Testis (tissue), 2 donors: ENCODE measurements at regions not wholly inside any gene's neighbourhood (a gene's known extent, or its start where the extent isn't known, plus 50 kb on each side); places are given as distances from the start of the nearest gene placed in this dataset.

Experiments used
- DNase-seq: peaks from one replicate; pipeline ENCODE4 v3.0.0-alpha.2; 2019
- H3K27ac ChIP-seq, 2 donors: fragments of 200-600 bp; sonication (generic); one replicate each; pipeline ENCODE4 v1.5.1; 2019
- H3K27me3 ChIP-seq: fragments of 200-600 bp; sonication (generic); one replicate; pipeline ENCODE4 v1.5.1; 2019
- H3K36me3 ChIP-seq: fragments of 200-600 bp; sonication (generic); one replicate; pipeline ENCODE4 v1.5.1; 2017; ENCODE audit warnings: low read depth; ENCODE audit errors: missing control alignments
- H3K4me1 ChIP-seq: fragments of 200-600 bp; sonication (generic); one replicate; pipeline ENCODE4 v1.5.1; 2019
- H3K4me3 ChIP-seq, 2 donors: fragments of 200-600 bp; sonication (generic); one replicate each; pipeline ENCODE4 v1.5.1; 2017 to 2019
- H3K9me3 ChIP-seq: fragments of 200-600 bp; sonication (generic); one replicate; pipeline ENCODE4 v1.5.1; 2017
- POLR2A ChIP-seq: fragments of 450-650 bp; IDR thresholded peaks from one replicate; pipeline ENCODE4 v1.6.1; 2017; ENCODE audit warnings: antibody characterized with exemption, mild to moderate bottlenecking, moderate library complexity
- WGBS, 2 donors: methylation state at CpG; one replicate each; pipeline ENCODE4 v1.1.5; 2018; 5-methylcytosine and 5-hydroxymethylcytosine counted together
- intact Hi-C: fragments of 100-400 bp; cut with DNase I; formaldehyde crosslinking; loops from one replicate; pipeline ENCODE4 v1.15.1; 2023; ENCODE audit warnings: low total_unique reads
- TF ChIP-seq, protein P1 (sequence below), 3 experiments: fragments of 450-650 bp in 2 of 3; fragments of 200-600 bp in 1 of 3; sonication (generic) in 1 of 3; IDR thresholded peaks; one replicate each; pipeline ENCODE4 v1.5.1; 2016 to 2019; ENCODE audit warnings: antibody characterized with exemption in 3 of 3, mild to moderate bottlenecking in 2 of 3, moderate library complexity in 1 of 3

DNA sequence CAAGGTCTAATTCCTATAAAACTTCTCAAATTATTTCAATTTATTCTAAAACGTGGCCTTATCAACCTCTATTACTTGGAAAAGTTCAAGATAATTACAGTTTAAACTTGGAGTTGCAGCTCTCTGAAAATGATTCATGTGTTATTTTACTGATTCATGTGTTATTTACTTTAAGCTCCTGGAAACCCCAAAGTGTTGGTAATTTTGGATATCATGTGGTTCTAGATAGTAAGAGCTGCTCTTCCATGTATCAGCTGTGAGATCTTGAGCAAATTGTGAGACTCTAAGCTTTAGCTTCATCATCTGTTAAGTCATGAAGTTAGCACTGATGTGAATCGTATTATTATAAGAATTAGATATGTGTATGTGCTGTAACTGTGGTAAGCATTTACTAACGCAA lies 749.2 kb downstream of the TLE4 start:
- intact Hi-C loops: no loop called here
- TF ChIP-seq, protein P1, sequence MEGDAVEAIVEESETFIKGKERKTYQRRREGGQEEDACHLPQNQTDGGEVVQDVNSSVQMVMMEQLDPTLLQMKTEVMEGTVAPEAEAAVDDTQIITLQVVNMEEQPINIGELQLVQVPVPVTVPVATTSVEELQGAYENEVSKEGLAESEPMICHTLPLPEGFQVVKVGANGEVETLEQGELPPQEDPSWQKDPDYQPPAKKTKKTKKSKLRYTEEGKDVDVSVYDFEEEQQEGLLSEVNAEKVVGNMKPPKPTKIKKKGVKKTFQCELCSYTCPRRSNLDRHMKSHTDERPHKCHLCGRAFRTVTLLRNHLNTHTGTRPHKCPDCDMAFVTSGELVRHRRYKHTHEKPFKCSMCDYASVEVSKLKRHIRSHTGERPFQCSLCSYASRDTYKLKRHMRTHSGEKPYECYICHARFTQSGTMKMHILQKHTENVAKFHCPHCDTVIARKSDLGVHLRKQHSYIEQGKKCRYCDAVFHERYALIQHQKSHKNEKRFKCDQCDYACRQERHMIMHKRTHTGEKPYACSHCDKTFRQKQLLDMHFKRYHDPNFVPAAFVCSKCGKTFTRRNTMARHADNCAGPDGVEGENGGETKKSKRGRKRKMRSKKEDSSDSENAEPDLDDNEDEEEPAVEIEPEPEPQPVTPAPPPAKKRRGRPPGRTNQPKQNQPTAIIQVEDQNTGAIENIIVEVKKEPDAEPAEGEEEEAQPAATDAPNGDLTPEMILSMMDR (IDR thresholded peaks at IDR 0.05): no peak
- no peak for TF ChIP-seq POLR2A
- no peak for DNase-seq
- no peak overlapping the region for H3K27ac ChIP-seq
- H3K9me3 ChIP-seq: no peaks in the 10 kb centered on the region
- no peaks in the 10 kb centered on the region for H3K36me3 ChIP-seq
- 59 to 65% methylated on average over 3 of the region's 3 CpGs for whole genome bisulfite sequencing, 2 donors
- no peak overlapping the region for H3K4me3 ChIP-seq
- H3K4me1 ChIP-seq: no peaks in the 10 kb centered on the region
- H3K27me3 ChIP-seq: no peaks in the 10 kb centered on the region

DNA sequence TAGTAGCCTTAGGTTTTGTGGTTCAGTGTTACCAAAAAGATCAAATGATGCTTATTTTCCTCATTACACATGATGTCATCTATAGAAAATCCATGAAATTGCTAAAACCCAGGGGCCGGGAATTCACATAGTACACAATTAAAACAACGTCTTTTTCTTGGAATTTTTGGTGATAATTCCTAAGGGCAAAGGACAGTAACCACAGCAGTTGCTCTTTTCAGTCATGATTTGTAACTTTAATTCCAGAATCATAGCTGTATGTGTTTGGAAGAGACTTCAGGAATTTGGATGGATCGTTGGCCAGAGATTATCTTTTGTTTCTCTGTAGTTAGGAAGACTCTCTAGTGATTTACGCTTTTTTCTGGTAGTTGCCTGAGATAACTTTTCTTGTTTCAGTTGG lies 748.7 kb downstream of the TLE4 start:
- no peak overlapping the region for H3K4me3 ChIP-seq
- TF ChIP-seq, protein P1 (IDR thresholded peaks at IDR 0.05): no peak
- TF ChIP-seq POLR2A: no peak
- intact Hi-C loops: no loop called here
- H3K27ac ChIP-seq: no peak overlapping the region
- no peaks in the 10 kb centered on the region for H3K9me3 ChIP-seq
- H3K4me1 ChIP-seq: no peaks in the 10 kb centered on the region
- H3K27me3 ChIP-seq: no peaks in the 10 kb centered on the region
- 30 to 37% methylated on average over 4 of the region's 4 CpGs for WGBS, 2 donors
- DNase-seq: no peak
- H3K36me3 ChIP-seq: no peaks in the 10 kb centered on the region

DNA sequence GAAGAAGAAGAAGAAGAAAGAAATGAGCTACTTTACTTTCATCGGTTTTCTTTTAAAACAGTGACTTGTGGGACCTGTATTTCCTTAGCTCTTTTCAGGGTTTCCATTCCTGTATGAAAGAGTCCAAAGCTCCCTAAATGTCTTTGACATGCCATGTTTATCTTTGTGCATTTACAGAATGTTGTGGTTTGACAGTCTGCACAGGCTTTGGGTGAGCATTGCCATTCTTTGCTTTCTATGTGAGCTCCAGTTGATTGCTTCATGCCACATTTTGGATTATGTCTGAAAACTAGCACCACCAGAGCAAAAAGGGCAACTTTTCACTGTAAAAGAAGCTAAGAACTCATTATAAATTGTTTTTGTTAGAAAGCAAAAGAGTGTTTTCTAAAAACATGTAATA lies 733.4 kb downstream of the TLE4 start:
- no peaks in the 10 kb centered on the region for H3K27me3 ChIP-seq
- no peak overlapping the region for H3K27ac ChIP-seq
- DNase-seq: no peak
- TF ChIP-seq, protein P1 (IDR thresholded peaks at IDR 0.05): no peak
- no peak for TF ChIP-seq POLR2A
- H3K36me3 ChIP-seq: no peaks in the 10 kb centered on the region
- H3K9me3 ChIP-seq: no peaks in the 10 kb centered on the region
- H3K4me1 ChIP-seq: no peaks in the 10 kb centered on the region
- H3K4me3 ChIP-seq: no peak overlapping the region
- intact Hi-C loops: no loop called here
- WGBS, 2 donors: 92 to 97% methylated on average over 1 of the region's 1 CpG

DNA sequence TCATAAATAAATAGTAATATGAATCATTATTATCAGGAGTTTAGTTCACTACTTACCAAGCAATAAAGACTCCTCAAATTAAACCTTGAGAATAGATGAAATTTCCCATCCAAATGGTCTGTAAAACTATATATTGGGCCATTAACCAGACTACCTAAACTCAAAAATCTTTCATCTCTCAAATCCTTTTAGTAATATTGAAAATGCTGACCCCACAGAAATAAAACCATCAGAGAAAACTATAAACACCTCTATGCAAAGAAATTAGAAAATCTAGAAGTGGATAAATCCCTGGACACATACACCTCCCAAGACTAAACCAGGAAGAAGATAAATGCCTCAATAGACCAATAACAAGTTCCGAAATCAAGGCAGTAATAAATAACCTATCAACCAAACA lies 723.2 kb downstream of the TLE4 start:
- TF ChIP-seq POLR2A: no peak
- TF ChIP-seq, protein P1 (IDR thresholded peaks at IDR 0.05): no peak
- Histone ChIP-seq H3K4me3 (no peak overlapping the region), H3K27me3 (no peaks in the 10 kb centered on the region), H3K4me1 (no peaks in the 10 kb centered on the region), H3K9me3 (no peaks in the 10 kb centered on the region), H3K27ac (no peak overlapping the region), H3K36me3 (no peaks in the 10 kb centered on the region)
- no peak for DNase-seq
- 85 to 90% methylated on average over 1 of the region's 1 CpG for WGBS, 2 donors
- intact Hi-C loops: no loop called here

DNA sequence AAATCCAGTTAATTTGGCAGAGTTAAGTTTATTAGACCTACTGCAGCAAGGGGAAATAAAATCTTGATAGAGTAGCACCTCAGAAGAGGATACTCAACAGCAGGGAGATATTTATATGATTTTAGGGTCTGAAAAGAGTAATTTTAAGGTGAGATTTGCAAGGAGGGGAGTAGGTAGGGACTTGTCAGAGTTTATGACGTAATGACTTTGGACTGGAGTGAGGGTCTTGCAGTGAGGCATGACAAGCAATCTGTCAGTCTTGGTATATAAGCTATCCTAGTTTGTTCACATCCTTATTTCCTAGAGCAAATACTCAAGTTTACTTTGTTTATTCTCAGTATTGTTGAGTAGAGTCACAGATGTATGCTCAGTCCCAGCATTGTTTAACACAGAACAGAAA lies 722.6 kb downstream of the TLE4 start:
- TF ChIP-seq, protein P1 (IDR thresholded peaks at IDR 0.05): no peak
- TF ChIP-seq POLR2A: no peak
- H3K9me3 ChIP-seq: no peaks in the 10 kb centered on the region
- H3K4me3 ChIP-seq: no peak overlapping the region
- no peaks in the 10 kb centered on the region for H3K4me1 ChIP-seq
- no peaks in the 10 kb centered on the region for H3K27me3 ChIP-seq
- H3K27ac ChIP-seq: no peak overlapping the region
- intact Hi-C loops: no loop called here
- DNase-seq: no peak
- H3K36me3 ChIP-seq: no peaks in the 10 kb centered on the region
- WGBS, 2 donors: 95 to 96% methylated on average over 1 of the region's 1 CpG
